Left ventricle myocardium inferior (tissue), 1 donor: ENCODE measurements at regions not wholly inside any gene's neighbourhood (a gene's known extent, or its start where the extent isn't known, plus 50 kb on each side); places are given as distances from the start of the nearest gene placed in this dataset.
"Not testable (repeated sequence)": the region's sequence is repeated elsewhere in the genome, so short reads cannot be mapped to it uniquely, and the experiment has no call there.

Experiments used
- DNase-seq: peaks from one replicate; pipeline ENCODE4 v3.0.0-alpha.2; 2020
- H3K27ac ChIP-seq: fragments of 200-600 bp; replicated peaks from 2 replicates; pipeline ENCODE4 v1.8.0; 2021
- H3K27me3 ChIP-seq: fragments of 200-600 bp; 2 replicates; pipeline ENCODE4 v1.8.0; 2021; ENCODE audit warnings: low read depth
- H3K36me3 ChIP-seq: fragments of 200-600 bp; 2 replicates; pipeline ENCODE4 v1.8.0; 2021
- H3K4me1 ChIP-seq: fragments of 200-600 bp; 2 replicates; pipeline ENCODE4 v1.8.0; 2021
- H3K4me3 ChIP-seq: fragments of 200-600 bp; 2 replicates; pipeline ENCODE4 v1.8.0; 2021; ENCODE audit warnings: mild to moderate bottlenecking, moderate library complexity
- H3K9me3 ChIP-seq: fragments of 200-600 bp; replicated peaks from 2 replicates; pipeline ENCODE4 v1.8.0; 2021
- intact Hi-C: fragments of 100-400 bp; cut with micrococcal nuclease; formaldehyde crosslinking; loops from one replicate; pipeline ENCODE4 v1.11.0; 2022
- TF ChIP-seq, protein P1 (sequence below): fragments of 200-600 bp; IDR thresholded peaks from 2 replicates; pipeline ENCODE4 v1.8.0; 2021; ENCODE audit warnings: antibody characterized with exemption, mild to moderate bottlenecking, borderline replicate concordance
- donor health status: DM: no; HTN: yes; CAD: no; lungs with severe emphysema.

DNA sequence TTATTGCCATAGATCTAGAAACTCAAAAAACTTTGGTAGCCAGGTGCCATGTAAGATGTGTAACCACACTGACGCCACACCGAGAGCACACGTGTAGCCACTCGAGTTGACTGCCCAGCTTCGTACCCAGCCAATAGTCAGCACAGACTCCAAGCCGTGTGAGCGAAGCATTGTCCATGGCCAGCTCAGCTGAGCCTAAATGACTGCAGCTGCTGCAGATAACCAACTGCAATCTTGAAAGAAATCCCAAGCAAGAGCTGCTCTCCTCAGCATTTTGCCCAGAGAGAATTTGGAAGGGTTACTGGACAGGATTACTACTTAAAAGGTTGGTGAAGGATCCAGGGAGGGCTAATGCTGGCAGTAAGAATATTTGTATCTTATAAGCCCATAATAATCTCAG lies 193.0 kb upstream of the THRB start:
- TF ChIP-seq, protein P1, sequence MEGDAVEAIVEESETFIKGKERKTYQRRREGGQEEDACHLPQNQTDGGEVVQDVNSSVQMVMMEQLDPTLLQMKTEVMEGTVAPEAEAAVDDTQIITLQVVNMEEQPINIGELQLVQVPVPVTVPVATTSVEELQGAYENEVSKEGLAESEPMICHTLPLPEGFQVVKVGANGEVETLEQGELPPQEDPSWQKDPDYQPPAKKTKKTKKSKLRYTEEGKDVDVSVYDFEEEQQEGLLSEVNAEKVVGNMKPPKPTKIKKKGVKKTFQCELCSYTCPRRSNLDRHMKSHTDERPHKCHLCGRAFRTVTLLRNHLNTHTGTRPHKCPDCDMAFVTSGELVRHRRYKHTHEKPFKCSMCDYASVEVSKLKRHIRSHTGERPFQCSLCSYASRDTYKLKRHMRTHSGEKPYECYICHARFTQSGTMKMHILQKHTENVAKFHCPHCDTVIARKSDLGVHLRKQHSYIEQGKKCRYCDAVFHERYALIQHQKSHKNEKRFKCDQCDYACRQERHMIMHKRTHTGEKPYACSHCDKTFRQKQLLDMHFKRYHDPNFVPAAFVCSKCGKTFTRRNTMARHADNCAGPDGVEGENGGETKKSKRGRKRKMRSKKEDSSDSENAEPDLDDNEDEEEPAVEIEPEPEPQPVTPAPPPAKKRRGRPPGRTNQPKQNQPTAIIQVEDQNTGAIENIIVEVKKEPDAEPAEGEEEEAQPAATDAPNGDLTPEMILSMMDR = no peak
- Histone ChIP-seq H3K27ac (no peak overlapping the region), H3K4me1 (no peaks in the 10 kb centered on the region), H3K4me3 (no peak overlapping the region), H3K9me3 (no peaks in the 10 kb centered on the region), H3K27me3 (no peaks in the 10 kb centered on the region), H3K36me3 (no peaks in the 10 kb centered on the region)
- no peak for DNase-seq
- intact Hi-C loops = loop anchor here (10.0 kb wide), 1 partner anchor 683 kb away; no protein-coding TSS in a partner anchor

DNA sequence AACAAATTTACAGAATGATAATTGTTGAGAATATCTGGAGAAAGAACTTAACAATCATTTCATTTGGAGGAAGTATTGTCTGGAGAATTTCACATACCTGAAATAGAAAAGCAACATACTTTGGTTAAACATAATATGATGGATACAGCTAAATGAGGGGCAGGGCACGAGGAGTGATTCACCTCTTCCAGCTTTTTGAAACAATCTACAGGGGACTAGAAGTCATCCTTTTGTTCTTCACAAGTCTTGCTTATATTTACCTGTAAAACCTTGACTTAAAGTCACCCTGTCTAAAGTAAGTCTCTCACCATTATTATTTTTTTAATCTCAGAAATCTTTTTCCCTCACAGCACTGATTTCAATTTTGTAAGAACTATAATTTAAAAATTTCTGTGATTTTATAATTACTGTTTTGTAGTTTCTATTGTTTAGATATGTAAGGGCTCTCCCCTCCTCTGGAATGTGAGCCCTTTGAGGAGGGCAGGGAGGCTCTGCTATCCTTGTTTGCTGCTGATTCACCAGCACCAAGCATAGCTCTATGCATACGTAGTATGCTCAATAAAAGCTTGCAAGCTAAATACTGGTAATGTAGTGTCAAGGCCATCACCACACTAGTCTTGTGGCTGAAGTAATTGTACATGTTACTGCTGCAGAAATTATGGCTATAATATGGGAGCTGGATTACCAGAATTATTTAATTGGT lies 193.9 kb upstream of the THRB start:
- no peaks in the 10 kb centered on the region for H3K4me1 ChIP-seq
- TF ChIP-seq, protein P1 = no peak
- no peaks in the 10 kb centered on the region for H3K27me3 ChIP-seq
- H3K36me3 ChIP-seq = no peaks in the 10 kb centered on the region
- no peak overlapping the region for H3K4me3 ChIP-seq
- DNase-seq = no peak
- no peak overlapping the region for H3K27ac ChIP-seq
- intact Hi-C loops = loop anchor here (10.0 kb wide), 1 partner anchor 684 kb away; no protein-coding TSS in a partner anchor
- H3K9me3 ChIP-seq = no peaks in the 10 kb centered on the region

DNA sequence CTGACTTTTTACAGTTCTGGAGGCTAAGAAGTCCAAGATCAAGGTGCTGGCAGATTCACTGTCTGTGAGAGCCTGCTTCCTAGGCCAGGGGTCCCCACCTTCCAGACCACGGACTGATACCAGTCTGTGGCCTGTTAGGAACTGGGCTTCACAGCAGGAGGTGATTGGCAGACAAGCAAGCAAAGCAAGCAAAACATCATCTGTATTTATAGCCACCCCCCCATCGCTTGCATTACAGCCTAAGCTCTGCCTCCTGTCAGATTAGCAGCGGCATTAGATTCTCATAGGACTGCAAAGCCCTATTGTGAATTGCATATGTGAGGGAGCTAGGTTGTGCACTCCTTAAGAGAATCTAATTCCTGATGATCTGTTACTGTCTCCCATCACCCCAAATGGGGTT lies 194.7 kb upstream of the THRB start:
- no peak for DNase-seq
- TF ChIP-seq, protein P1 = no peak
- H3K27me3 ChIP-seq = no peaks in the 10 kb centered on the region
- H3K4me3 ChIP-seq = no peak overlapping the region
- no peaks in the 10 kb centered on the region for H3K4me1 ChIP-seq
- H3K36me3 ChIP-seq = no peaks in the 10 kb centered on the region
- no peak overlapping the region for H3K27ac ChIP-seq
- intact Hi-C loops = loop anchor here (10.0 kb wide), 1 partner anchor 685 kb away; no protein-coding TSS in a partner anchor
- no peaks in the 10 kb centered on the region for H3K9me3 ChIP-seq

DNA sequence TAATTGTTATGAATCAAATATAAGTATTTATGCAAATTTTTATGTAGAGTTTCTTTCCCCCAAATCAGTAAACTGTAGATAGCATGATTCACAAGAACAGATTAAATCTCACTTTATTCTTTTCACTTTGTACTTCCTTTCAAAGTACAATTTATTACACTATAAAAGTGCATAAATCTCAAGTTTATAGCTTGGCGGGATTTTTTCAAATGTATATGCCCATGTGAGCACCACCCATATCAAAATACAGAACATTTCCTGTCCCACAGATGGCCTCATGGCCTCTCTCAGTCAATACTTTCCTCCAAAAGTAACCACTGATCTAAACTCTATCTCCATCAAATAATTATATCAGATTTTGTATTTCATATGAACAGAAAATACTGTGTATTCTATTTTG lies 196.1 kb upstream of the THRB start:
- intact Hi-C loops = no loop called here
- DNase-seq = no peak
- no peaks in the 10 kb centered on the region for H3K27me3 ChIP-seq
- H3K9me3 ChIP-seq = no peaks in the 10 kb centered on the region
- TF ChIP-seq, protein P1 = no peak
- H3K27ac ChIP-seq = no peak overlapping the region
- no peaks in the 10 kb centered on the region for H3K36me3 ChIP-seq
- H3K4me3 ChIP-seq = no peak overlapping the region
- H3K4me1 ChIP-seq = no peaks in the 10 kb centered on the region

DNA sequence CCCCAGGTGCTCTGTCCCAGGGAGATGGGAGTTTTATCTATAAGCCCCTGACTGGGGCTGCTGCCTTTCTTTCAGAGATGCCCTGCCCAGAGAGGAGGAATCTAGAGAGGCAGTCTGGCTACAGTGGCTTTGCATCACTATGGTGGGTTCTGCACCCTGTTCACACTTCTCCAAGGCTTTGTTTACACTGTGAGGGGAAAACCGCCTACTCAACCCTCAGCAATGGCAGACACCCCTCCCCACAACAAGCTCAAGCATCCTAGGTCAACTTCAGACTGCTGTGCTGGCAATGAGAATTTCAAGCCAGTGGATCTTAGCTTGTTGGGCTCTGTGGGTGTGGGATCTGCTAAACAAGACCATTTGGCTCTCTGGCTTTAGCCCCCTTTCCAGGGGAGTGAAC lies 204.4 kb upstream of the THRB start:
- intact Hi-C loops, H3K4me3 ChIP-seq, H3K27me3 ChIP-seq: not testable (repeated sequence)

DNA sequence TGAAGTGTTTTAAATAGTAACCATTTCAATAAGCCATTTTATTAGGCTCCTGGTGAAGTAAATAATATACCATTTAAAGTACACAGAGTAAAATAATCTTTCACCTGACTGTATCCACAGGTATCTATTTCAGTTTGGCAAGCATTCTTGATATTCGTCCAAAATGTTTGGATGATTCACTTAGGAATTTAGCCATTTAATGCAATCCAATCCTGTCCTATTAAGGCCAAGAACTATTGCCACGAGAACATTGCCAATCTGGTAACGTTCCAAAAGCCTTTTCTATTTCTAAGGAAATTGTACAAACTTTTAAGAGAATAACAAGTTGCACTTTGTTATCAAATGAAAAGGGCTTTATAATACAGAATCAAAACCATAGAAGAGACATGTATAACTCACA lies 209.8 kb upstream of the THRB start:
- Histone ChIP-seq H3K36me3 (no peaks in the 10 kb centered on the region), H3K4me1 (no peaks in the 10 kb centered on the region), H3K9me3 (no peaks in the 10 kb centered on the region), H3K27me3 (peaks cover 4% of the 10 kb centered on the region), H3K27ac (no peak overlapping the region), H3K4me3 (no peak overlapping the region)
- TF ChIP-seq, protein P1 = no peak
- DNase-seq = no peak
- intact Hi-C loops = no loop called here

More for the DNA sequence above, 204.4 kb upstream of the THRB start:
- not testable (repeated sequence) for H3K4me1 ChIP-seq, H3K36me3 ChIP-seq, H3K27ac ChIP-seq, DNase-seq, H3K9me3 ChIP-seq
